HG02759 (cell line): ENCODE measurements at regions not wholly inside any gene's neighbourhood (a gene's known extent, or its start where the extent isn't known, plus 50 kb on each side); places are given as distances from the start of the nearest gene placed in this dataset.

Source experiments
- ATAC-seq: cut with Tn5 transposase; IDR thresholded peaks from one replicate; pipeline ENCODE4 v1.9.1; 2021; ENCODE audit warnings: mild to moderate bottlenecking, moderate library complexity; ENCODE audit not compliant: unreplicated experiment

DNA sequence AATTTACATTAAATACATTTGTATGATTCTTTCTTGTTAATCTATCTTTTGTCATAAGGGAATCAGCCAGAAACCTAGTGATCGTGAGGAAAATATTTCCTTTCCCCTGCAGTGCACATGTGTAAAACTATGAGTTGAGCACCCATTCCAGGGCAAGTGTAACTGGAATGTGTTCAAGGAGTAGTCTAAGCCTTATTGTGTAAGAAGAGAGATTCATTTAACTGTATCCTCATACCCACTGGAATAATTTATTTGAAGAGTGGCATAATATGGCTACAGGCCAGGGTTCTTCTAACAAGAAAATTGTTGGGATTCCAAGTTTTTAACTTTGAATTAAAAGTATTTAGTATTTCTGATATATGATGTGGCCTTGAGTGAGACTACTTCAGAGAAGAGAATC, 1692.7 kb downstream of the EFNA5 start:
- ATAC-seq: no peak

DNA sequence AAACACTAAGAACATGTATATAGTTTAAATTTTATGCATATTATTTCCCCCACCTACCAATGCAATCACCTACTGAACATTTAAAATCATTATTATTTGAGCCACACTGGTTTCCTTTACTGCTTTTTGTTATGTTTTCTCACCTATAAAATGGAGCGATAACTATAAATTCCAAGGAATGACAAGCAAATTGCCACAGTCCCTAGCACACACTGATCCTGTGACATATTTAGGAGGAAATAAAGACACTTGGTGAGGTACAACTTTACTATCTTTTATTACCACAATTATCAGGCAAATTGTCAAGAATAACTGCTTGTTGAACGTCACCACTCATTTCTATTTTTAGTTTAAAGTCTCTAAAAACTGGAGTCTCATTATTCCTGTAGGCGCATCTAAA, 1693.6 kb downstream of the EFNA5 start:
- ATAC-seq: no peak

GRCh38 chr5:105970919-105971318, 1699.8 kb downstream of the EFNA5 start:
- ATAC-seq: no peak

DNA sequence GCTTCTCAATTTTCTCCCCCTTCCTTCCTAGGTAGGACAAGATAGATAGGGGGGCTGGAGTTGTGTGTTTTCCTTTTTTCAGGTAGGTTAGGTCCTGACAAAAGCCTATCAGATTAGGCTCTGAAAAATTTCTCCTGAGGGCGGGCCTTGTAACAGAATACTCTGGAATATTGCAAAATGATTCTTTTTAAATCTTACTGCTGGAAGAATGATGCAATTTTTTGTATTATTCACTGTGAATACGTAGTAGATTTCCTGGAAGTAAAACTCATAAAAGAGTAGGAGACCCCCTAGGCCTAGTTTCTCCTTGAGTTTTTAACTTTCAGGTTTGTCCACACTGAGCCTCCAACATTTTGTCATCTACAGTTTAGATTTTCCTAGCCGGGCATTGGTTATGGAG, 1701.8 kb downstream of the EFNA5 start:
- ATAC-seq: no peak

DNA sequence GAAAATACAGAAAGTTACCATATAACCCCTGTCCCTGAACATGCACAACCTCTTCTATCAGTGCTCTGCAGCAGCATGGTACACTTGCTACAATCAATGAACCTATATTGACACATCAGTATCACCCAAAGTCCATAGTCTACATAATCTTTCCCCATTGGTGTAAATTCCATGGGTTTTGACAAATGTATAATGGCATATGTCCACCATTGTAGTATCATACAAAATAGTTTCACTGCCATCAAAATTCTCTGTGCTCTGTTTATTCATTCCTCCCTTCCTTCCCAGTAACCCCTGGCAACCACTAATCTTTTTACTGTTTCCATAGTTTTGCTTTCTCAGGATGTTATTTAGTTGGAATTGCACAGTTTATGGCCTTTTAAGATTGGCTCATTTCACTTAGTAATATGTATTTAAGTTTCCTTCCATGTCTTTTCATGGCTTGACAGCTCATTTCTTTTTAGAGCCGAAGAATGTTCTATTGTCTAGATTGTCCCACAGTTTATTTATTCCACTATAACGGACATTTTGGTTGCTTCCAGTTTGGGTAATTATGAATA, 1707.0 kb downstream of the EFNA5 start:
- no peak for ATAC-seq

DNA sequence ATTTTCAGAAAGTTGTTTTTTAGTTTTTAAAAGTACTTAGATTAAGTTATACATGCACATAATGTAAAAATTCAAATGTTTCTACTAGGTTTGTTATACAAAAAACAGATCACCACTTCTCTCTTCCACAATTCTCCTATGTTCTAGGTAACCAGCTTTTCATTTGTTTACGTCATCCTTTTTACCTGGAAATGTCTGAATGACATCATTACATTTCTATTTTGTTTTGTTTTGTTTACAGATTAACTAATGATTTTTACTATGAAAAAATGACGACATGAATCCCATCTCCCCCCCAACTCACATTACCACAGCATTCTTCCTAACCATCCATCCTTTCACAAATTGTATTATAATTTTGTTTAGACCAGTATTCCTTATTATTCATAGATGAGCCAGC, 1709.2 kb downstream of the EFNA5 start:
- ATAC-seq: no peak

DNA sequence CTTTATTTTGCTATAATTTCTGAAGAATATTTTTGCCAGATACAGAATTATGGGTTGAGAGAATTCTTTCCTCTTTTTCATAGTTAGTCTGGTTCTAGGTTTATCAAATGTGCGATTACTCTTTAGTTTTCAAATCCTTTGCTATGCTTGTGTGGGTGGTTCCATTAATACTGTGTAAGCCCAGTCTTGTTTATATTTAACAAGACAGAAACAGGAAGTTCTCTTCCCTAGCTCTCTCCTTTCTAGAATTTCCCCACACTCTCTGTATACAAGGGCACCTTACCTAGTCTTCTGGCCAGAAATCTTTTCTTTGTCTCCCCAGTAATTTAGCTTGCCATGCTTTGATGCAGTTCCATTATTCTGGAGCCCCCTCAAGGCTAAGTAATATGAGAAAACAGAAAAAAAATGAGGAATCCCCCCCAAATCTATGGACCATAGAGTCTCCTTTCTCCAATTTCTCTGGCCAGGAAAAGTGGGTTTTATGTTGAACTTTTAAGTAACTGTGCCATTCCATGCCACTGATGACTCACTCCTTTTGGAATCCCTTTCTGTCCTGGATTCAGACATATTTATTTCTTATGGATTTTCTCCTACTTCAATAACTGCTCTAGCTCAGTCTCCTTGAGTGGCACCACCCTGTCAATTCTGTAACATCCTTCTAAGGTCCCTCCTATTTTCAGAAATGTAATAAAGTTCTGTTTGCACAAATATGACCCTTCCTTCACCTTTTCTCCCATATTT, 1714.1 kb downstream of the EFNA5 start:
- ATAC-seq: no peak

GRCh38 chr5:105954341-105954740, 1716.4 kb downstream of the EFNA5 start:
- no peak for ATAC-seq

DNA sequence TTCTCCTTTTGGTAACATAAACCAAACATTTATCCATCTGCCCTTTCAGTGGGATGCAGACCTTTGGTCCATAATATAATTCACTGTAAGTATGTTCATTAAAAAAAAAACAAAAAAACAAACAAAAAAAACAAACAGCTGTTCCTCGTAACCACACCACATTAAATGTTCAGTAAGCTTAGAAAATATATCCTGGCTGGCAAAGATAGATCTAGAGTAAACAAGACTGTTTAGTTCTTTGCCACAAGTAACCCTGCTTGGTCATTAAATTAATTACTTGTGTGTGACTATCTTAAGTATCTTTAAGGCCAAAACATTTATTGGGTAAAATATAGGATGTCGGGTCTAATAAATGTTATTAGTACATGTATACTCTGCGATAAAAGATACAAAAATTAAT, 1717.1 kb downstream of the EFNA5 start:
- ATAC-seq: no peak

DNA sequence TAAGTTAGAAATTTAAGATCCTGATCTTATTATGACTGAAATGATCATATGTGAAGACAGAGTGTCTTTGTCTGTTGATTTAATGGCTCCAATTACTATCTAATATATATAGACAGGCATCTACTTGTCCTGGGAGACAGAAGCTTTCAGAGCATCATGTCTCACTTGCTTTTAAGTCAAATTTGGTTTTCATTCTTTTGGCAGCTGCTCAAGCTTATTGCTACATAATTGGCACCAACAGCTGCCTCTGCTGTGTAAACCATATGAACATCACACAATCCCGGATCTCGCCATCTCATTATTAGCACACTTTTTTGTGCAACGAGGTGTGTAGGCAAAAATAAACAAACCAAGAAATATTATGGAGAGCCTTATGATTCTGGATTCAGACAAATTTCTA, 1717.9 kb downstream of the EFNA5 start:
- ATAC-seq: no peak

DNA sequence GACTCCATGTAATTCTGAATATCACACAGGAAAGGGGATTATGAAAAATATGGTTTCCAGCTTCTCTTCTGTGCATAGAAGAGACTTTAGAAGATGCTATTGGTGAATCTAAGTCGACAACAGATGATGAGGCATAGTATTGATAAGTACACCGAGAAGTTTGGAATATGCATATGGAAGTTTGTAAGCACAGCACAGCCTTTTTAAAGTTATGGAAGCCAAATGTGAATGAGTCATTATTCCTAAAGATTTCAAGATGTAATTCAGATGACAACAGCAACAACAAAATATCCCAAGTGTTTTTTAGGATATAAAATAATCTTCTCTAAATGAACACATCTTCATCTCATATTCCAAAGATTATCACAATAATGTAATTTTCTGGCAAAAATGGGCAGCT, 1723.3 kb downstream of the EFNA5 start:
- ATAC-seq: no peak

DNA sequence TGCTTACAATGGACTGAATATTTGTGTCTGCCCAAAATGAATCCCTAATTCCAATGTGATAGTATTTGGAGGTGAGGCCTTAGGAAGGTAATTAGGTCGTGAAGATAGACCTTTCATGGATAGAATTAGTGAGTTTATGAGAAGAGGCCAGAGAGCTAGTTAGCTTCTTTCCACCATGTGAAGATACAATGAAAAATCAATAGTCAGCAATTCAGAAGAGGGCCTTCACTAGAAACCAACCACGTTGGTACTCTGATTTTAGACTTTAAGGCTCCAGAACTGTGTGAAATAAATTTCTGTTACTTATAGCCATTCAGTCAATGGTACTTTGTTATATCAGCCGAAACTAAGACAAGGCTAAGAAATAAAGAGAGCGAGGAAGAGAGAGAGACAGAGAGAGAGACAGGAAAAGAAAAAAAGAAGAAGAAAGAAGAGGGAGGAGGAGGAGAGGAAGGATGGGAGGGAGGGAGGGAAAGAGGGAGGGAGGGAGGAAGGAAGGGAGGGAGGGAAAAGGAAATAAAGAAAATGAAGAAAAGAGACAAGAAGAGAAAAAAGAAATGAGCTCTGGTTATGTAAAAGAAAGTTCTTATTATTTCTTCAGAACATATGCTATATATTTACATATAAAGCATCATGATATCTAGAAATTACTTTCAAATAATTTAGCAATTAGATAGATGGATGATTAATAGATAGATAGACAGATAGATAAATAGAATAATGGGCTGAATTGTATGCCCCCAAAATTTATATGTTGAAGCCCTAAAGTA, 1725.3 kb downstream of the EFNA5 start:
- ATAC-seq: no peak

DNA sequence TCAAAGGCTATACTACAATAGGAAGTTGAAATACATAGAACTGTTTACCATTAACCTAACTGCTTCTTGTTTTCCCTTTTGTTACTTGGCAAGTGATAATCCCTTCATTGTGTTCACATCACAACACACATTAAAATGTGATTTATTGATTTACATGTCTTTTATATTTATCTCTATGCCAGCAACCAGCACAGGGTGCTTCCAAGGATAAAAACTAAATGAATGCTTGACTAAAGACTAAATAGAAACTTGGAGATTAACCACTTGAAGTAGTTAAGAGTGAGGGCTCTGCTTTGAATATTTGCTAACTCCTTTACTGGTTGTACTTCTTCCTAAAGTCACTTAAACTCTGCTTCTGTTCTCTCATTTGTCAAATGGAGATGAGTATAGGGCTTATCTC, 1730.6 kb downstream of the EFNA5 start:
- ATAC-seq: no peak

DNA sequence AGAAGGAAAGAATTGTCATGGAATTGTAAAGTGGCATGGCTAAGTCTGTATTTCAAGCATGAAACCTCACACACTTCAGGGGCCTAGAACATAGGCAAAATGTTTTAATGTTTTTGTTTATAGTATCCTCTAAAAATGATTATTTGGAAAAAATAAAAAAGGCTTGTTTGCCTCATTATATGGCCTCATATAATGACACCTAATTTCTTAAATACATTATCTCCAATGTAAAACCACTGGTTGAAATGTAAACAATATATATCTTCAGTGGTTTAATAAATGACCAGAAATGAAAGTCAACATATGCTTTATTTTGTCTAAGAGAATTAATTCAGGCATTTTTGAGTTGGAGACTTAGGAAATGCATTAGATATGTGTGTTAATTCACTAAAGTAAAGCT, 1736.6 kb downstream of the EFNA5 start:
- no peak for ATAC-seq

GRCh38 chr5:105931881-105932421, 1738.8 kb downstream of the EFNA5 start:
- ATAC-seq: no peak

- ATAC-seq: no peak
Measured at GRCh38 chr5:105929858-105930257, 1740.9 kb downstream of the EFNA5 start.

DNA sequence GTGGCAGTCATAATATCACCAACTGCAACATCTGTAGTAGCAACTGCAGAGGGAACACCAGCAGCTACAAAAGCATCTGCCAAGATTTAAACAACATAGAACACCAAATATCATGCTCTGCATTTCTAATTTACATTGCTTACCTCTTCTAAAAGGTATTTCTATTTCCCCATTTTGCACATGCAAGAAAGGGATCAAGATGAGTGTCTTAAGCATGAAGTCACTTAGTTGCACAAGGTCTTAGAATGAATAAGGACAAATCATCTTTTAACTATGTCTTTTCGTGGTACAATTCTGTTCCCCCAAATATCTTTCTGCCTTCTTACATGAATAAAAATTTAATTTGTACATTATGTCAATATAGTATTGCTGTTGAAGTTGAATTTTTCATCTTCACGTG, 1746.4 kb downstream of the EFNA5 start:
- no peak for ATAC-seq

GRCh38 chr5:105922574-105922973, 1748.2 kb downstream of the EFNA5 start:
- ATAC-seq: no peak

- no peak for ATAC-seq
Measured at GRCh38 chr5:105922080-105922479, 1748.7 kb downstream of the EFNA5 start.

DNA sequence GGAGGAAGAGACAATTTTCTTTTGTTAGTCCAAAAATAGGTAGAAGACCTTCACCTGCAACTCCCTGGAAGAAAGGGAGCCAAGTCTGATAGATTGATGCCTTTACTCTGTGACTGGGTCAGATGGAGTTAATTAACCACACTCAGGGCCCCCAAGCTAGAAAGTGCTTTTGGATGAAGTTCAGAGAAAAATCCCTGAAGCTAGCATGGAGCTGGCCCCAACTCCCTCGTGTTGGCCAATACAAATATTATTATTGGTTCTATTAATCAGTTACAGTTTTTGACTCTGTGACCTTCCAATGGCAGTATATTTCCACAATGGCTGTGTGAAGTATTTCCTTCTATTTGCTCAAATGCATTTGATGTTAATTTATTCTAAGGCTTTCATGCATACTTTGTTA, 1753.5 kb downstream of the EFNA5 start:
- ATAC-seq: no peak

GRCh38 chr5:105907016-105907415, 1763.7 kb downstream of the EFNA5 start:
- ATAC-seq: no peak

DNA sequence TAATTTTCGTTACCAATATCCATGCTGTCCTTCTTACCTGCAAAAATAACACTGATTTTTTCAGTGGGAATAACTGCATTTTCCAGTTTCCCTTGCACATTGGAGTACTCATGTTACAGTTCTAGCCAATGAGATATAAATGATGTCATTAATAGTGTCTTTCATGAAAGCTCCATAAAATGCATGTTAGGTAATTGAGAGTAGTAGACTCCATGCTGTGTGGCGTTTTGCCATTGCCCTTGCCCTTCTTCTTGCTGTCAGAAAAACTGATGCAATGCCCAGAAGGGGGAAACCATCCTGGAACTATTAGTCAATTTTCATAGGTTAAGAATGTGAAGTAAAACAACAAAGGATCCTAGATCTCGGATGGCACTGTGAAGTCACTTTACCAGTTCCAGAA, 1765.3 kb downstream of the EFNA5 start:
- no peak for ATAC-seq
